T-helper 2 cell treated with Interferon-gamma antibody and Interleukin-4, amounts not matched to agents 5 μg/mL and 100 μg/mL, for 36 hours (primary cell): ENCODE measurements at regions not wholly inside any gene's neighbourhood (a gene's known extent, or its start where the extent isn't known, plus 50 kb on each side); places are given as distances from the start of the nearest gene placed in this dataset.
"Not testable (repeated sequence)": the region's sequence is repeated elsewhere in the genome, so short reads cannot be mapped to it uniquely, and the experiment has no call there.

Experiments used
- DNase-seq: peaks from one replicate; pipeline ENCODE4 v3.0.0; 2021; ENCODE audit warnings: low spot score
- H3K27ac Mint-ChIP-seq: one replicate; pipeline ENCODE4 v1.8.0; 2021; ENCODE audit warnings: mild to moderate bottlenecking, mixed read lengths
- H3K27me3 Mint-ChIP-seq: one replicate; pipeline ENCODE4 v1.8.0; 2021; ENCODE audit warnings: low read depth, mixed read lengths
- H3K36me3 Mint-ChIP-seq: one replicate; pipeline ENCODE4 v1.8.0; 2021; ENCODE audit warnings: low read depth, mixed read lengths
- H3K4me1 Mint-ChIP-seq: one replicate; pipeline ENCODE4 v1.8.0; 2021; ENCODE audit warnings: low read depth, mixed read lengths
- H3K4me3 Mint-ChIP-seq: one replicate; pipeline ENCODE4 v1.8.0; 2022; ENCODE audit warnings: mild to moderate bottlenecking, moderate library complexity, mixed read lengths
- H3K9me3 Mint-ChIP-seq: one replicate; pipeline ENCODE4 v1.8.0; 2021; ENCODE audit warnings: mixed read lengths

DNA sequence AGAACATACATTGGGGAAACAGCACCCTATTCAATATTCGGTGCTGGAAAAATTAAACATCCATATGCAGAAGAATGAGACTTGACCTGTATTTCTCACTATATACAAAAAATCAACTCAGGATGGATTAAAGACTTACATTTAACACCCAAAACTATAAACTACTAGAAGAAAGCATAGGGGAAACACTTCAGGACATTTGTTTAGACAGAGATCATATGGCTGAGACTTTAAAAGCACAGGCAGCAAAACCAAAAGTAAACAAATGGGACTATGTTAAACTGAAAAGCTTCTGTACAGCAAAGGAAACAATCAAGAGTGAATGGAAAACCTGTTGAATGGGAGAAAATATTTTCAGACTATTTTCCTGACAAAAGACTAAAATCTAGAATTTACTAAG, 1694.1 kb upstream of the CELF4 start:
- peaks cover 31% of the 10 kb centered on the region for H3K9me3 Mint-ChIP-seq

GRCh38 chr18:39244242-39244641, 1678.6 kb upstream of the CELF4 start:
- DNase-seq: no peak
- Mint-ChIP-seq H3K27ac (no peak overlapping the region), H3K36me3 (no peaks in the 10 kb centered on the region), H3K4me1 (no peaks in the 10 kb centered on the region), H3K4me3 (no peak overlapping the region), H3K27me3 (no peaks in the 10 kb centered on the region), H3K9me3 (peaks cover 4% of the 10 kb centered on the region)

More for the DNA sequence above, 1694.1 kb upstream of the CELF4 start:
- no peak overlapping the region for H3K4me3 Mint-ChIP-seq
- DNase-seq: no peak
- no peaks in the 10 kb centered on the region for H3K36me3 Mint-ChIP-seq
- no peak overlapping the region for H3K27ac Mint-ChIP-seq
- H3K4me1 Mint-ChIP-seq: no peaks in the 10 kb centered on the region
- H3K27me3 Mint-ChIP-seq: no peaks in the 10 kb centered on the region

DNA sequence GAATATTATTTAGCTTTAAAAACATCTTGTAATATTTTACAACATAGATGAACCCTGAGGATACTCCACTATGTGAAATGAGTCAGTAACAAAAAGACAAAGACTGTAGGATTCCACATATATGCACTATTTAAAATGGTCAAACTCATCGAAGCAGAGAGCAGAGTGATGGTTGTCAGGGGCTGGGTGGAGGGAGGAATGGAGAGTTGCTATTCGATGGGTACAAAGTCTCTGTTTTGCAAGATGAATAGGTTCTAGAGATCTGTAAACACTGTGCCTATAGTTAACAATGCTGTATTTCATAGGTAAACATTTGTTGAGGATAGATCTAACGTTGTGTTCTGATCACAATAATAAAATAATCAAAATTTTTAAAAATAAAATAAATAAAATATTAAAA, 1675.9 kb upstream of the CELF4 start:
- Mint-ChIP-seq H3K4me1 (no peaks in the 10 kb centered on the region), H3K9me3 (peaks cover 19% of the 10 kb centered on the region), H3K27me3 (no peaks in the 10 kb centered on the region), H3K4me3 (no peak overlapping the region), H3K27ac (no peak overlapping the region), H3K36me3 (no peaks in the 10 kb centered on the region)
- no peak for DNase-seq

DNA sequence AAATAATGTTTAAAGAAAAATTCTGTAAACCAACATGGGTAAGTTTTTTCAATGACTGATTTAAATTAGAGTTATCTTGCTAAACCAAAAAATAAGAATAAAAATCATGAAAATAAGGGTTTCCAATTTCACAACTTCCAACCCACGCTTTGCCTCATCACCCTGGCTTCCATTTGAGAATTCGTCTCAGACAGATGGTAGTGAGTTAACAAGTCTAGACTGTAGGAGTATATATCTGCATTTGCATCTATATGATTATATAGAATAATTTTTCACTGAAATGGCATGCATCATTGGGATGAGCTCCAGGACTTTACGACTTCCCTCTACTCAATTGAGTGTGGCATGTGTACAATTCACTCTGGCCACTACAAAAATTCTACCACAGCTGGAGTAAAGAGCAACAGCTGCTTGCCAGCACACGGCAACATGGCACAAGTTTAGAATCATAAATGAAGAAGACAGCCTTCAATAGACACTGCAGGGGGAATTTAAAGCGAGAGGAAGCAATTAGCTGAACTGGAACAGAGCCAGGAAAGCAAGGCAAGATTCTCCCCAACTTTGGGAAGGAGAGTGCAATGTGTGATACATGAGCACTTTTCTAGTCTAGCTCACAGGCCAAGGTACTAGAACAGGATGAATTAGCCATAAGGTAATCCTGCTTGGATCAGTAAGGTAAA, 1673.5 kb upstream of the CELF4 start:
- Mint-ChIP-seq H3K27me3 (no peaks in the 10 kb centered on the region), H3K4me1 (no peaks in the 10 kb centered on the region), H3K36me3 (no peaks in the 10 kb centered on the region), H3K27ac (no peak overlapping the region), H3K4me3 (no peak overlapping the region), H3K9me3 (peaks cover 24% of the 10 kb centered on the region)
- DNase-seq: no peak

DNA sequence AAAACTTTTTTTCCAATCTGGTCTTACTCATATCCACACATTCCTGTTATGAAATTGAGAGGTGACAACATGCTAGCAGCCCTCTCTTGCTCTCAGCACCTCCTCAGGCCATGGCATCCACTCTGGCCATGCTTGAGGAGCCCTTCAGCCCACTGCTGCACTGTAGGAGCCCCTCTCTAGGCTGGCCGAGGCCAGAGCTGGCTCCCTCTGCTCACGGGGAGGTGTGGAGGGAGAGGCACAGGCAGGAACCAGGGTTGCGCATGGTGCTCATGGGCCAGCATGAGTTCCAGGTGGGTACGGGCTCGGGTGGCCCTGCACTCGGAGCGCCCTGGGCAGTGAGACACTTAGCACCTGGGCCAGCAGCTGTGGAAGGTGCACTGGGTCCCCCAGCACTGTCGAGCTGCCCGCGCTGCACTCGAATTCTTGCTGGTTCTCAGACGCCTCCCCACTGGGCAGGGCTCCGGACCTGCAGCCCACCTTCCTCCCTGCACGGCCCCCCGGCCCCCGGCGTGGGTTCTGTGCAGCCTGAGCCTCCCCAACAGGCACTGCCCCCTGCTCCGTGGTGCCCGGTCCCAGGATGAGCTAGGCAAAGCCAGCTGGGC, 1669.6 kb upstream of the CELF4 start:
- Mint-ChIP-seq H3K4me1 (no peaks in the 10 kb centered on the region), H3K36me3 (no peaks in the 10 kb centered on the region), H3K4me3 (no peak overlapping the region), H3K27ac (no peak overlapping the region), H3K9me3 (peaks cover 21% of the 10 kb centered on the region), H3K27me3 (no peaks in the 10 kb centered on the region)
- DNase-seq: no peak

GRCh38 chr18:39232937-39233336, 1667.3 kb upstream of the CELF4 start:
- H3K4me1 Mint-ChIP-seq: no peaks in the 10 kb centered on the region
- DNase-seq: no peak
- no peak overlapping the region for H3K27ac Mint-ChIP-seq
- peaks cover 31% of the 10 kb centered on the region for H3K9me3 Mint-ChIP-seq
- no peaks in the 10 kb centered on the region for H3K36me3 Mint-ChIP-seq
- H3K4me3 Mint-ChIP-seq: no peak overlapping the region
- H3K27me3 Mint-ChIP-seq: no peaks in the 10 kb centered on the region

GRCh38 chr18:39232490-39232889, 1666.9 kb upstream of the CELF4 start:
- no peak for DNase-seq
- Mint-ChIP-seq H3K27ac (no peak overlapping the region), H3K9me3 (peaks cover 28% of the 10 kb centered on the region), H3K4me3 (no peak overlapping the region), H3K36me3 (no peaks in the 10 kb centered on the region), H3K27me3 (no peaks in the 10 kb centered on the region), H3K4me1 (no peaks in the 10 kb centered on the region)

DNA sequence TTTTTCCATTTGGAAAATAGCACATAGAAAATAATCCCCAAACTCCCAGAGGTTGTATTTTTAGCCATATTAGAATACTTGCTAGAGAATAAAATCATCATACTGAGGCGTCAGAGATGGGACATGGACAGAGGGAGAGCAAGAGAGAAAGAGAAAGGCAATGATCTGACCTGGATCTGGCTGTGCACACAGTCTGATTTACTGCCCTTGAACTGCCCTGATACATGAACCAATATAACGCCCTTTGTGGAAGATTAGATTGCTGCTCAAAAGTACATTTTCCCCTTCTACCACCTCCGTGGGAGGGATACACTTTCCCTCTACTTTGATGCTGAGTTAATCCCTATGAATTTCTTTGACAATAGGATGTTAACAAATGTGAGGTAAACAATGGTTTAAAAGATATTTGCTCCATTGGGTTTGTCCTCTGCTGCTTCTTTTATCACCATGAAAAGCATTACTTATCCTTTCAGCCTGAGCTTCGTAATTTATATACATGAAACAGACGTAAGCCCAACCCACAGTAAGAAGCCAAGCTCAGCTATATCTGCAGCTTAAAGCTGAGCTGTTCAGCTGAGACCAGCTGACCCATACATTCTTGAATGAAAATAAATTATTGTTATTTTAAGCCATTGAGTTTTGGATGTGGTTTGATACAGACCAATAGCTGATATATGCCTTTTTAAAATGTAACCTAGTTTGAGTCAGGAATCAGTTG, 1664.6 kb upstream of the CELF4 start:
- Mint-ChIP-seq H3K4me1 (no peaks in the 10 kb centered on the region), H3K4me3 (no peak overlapping the region), H3K27ac (no peak overlapping the region), H3K36me3 (no peaks in the 10 kb centered on the region), H3K9me3 (peaks cover 25% of the 10 kb centered on the region), H3K27me3 (no peaks in the 10 kb centered on the region)
- no peak for DNase-seq

- H3K36me3 Mint-ChIP-seq, H3K4me3 Mint-ChIP-seq, H3K27me3 Mint-ChIP-seq: not testable (repeated sequence)
These were observed 1662.2 kb upstream of the CELF4 start for GRCh38 chr18:39227769-39228168.

DNA sequence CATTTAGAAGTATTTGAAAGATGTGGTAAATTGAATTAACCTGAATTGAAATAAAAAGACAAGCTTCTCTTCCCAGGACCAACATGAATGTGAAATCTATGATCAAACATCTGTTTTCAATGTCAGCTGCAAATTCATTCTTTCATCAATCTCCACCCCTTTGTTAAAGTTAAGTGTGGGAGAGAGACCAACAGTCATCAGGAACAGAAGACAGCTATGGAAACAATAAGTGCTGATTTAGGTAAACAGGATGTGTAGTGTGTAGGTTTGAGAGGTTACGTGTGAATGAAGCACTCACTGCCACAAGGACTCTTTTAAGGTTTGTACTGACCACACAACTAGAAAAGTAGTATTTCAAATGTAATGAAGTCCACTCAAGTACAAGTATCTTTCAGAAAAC, 1659.8 kb upstream of the CELF4 start:
- H3K36me3 Mint-ChIP-seq: no peaks in the 10 kb centered on the region
- H3K4me1 Mint-ChIP-seq: no peaks in the 10 kb centered on the region
- DNase-seq: no peak
- H3K27ac Mint-ChIP-seq: no peak overlapping the region
- H3K27me3 Mint-ChIP-seq: no peaks in the 10 kb centered on the region
- H3K4me3 Mint-ChIP-seq: no peak overlapping the region
- H3K9me3 Mint-ChIP-seq: peaks cover 22% of the 10 kb centered on the region

More at GRCh38 chr18:39227769-39228168, 1662.2 kb upstream of the CELF4 start:
- H3K4me1 Mint-ChIP-seq, DNase-seq, H3K27ac Mint-ChIP-seq: not testable (repeated sequence)
- H3K9me3 Mint-ChIP-seq: peaks cover 20% of the 10 kb centered on the region

DNA sequence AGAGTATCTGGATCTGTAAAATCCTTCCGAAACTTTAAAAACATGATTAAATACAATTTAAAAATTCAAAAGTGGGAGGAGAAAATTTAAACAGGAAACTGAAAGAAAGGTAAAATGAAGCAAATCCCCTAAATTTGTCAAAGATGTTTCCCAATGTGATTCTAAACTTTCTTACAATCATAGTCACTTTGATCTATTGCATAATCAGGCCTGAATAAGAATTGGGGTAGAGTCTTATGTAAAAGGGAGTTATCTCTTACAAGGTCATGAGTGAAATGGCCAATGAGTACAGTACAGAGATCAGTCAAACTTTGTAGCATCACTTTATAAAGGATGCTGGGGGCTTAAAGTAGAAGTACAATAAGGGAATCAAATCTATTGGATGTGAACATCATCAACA, 1657.7 kb upstream of the CELF4 start:
- Mint-ChIP-seq H3K27me3 (no peaks in the 10 kb centered on the region), H3K4me1 (no peaks in the 10 kb centered on the region), H3K4me3 (no peak overlapping the region), H3K9me3 (peaks cover 7% of the 10 kb centered on the region), H3K36me3 (no peaks in the 10 kb centered on the region), H3K27ac (no peak overlapping the region)
- no peak for DNase-seq

DNA sequence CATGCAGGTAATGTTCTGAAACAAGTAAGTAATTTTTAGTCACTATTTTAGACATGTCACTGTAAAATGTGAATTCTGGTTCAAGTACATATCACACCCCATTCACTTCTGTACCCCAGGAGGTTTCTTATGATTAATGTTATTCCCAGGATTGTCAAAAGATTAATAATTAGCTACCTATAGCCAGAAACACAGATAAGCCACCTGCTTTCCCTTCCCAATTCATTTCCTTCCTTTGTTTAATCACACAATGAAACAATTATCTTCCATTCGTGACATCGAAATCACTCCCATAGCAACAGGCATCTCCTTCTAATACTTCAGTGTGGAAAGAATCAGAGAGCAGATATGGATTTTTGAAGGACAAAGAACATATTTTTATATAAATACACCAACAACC, 1650.3 kb upstream of the CELF4 start:
- Mint-ChIP-seq H3K36me3 (no peaks in the 10 kb centered on the region), H3K9me3 (peaks cover 17% of the 10 kb centered on the region), H3K4me1 (no peaks in the 10 kb centered on the region), H3K4me3 (no peak overlapping the region), H3K27ac (no peak overlapping the region), H3K27me3 (no peaks in the 10 kb centered on the region)
- no peak for DNase-seq

- H3K4me3 Mint-ChIP-seq: no peak overlapping the region
- peaks cover 19% of the 10 kb centered on the region for H3K9me3 Mint-ChIP-seq
- H3K36me3 Mint-ChIP-seq: no peaks in the 10 kb centered on the region
- DNase-seq: no peak
- no peaks in the 10 kb centered on the region for H3K4me1 Mint-ChIP-seq
- no peak overlapping the region for H3K27ac Mint-ChIP-seq
- no peaks in the 10 kb centered on the region for H3K27me3 Mint-ChIP-seq
These were observed 1645.9 kb upstream of the CELF4 start for GRCh38 chr18:39211461-39211860.

- Mint-ChIP-seq H3K4me1 (no peaks in the 10 kb centered on the region), H3K36me3 (no peaks in the 10 kb centered on the region), H3K4me3 (no peak overlapping the region), H3K9me3 (peaks cover 19% of the 10 kb centered on the region), H3K27ac (no peak overlapping the region), H3K27me3 (no peaks in the 10 kb centered on the region)
- DNase-seq: no peak
These were observed 1643.6 kb upstream of the CELF4 start for GRCh38 chr18:39209173-39209572.
